GM23338 (cell line): ENCODE measurements at regions not wholly inside any gene's neighbourhood (a gene's known extent, or its start where the extent isn't known, plus 50 kb on each side); places are given as distances from the start of the nearest gene placed in this dataset.

Source experiments
- ATAC-seq: fragments of 200-7000 bp; cut with Tn5 transposase; 3 replicates; pipeline ENCODE4 v1.9.1; 2020
- DNase-seq: peaks from one replicate; pipeline ENCODE4 v3.0.0-alpha.2; 2015; ENCODE audit warnings: low spot score
- H2AFZ ChIP-seq: fragments of 200-600 bp; sonication (generic); 2 replicates; pipeline ENCODE4 v1.8.0; 2016; ENCODE audit warnings: antibody characterized with exemption, mild to moderate bottlenecking, moderate library complexity
- H3F3A ChIP-seq: fragments of 200-600 bp; sonication (generic); replicated peaks from 2 replicates; pipeline ENCODE4 v1.8.0; 2017; ENCODE audit warnings: antibody characterized with exemption, mixed run types, low read depth
- H3K27ac ChIP-seq: fragments of 200-600 bp; sonication (generic); 2 replicates; pipeline ENCODE4 v1.6.1; 2016; ENCODE audit warnings: low read depth
- H3K27me3 ChIP-seq: fragments of 200-600 bp; sonication (generic); 2 replicates; pipeline ENCODE4 v1.8.0; 2016; ENCODE audit warnings: mild to moderate bottlenecking, mixed run types, moderate library complexity; ENCODE audit not compliant: insufficient read depth
- H3K36me3 ChIP-seq: fragments of 200-600 bp; sonication (generic); 2 replicates; pipeline ENCODE4 v1.8.0; 2016; ENCODE audit warnings: mild to moderate bottlenecking; ENCODE audit not compliant: insufficient read depth
- H3K4me1 ChIP-seq: fragments of 200-600 bp; sonication (generic); 2 replicates; pipeline ENCODE4 v1.8.0; 2016; ENCODE audit warnings: mild to moderate bottlenecking, moderate library complexity; ENCODE audit not compliant: insufficient read depth
- H3K4me2 ChIP-seq: fragments of 200-600 bp; sonication (generic); 2 replicates; pipeline ENCODE4 v1.7.1; 2017; ENCODE audit warnings: mixed run types
- H3K4me3 ChIP-seq: fragments of 200-600 bp; sonication (generic); 2 replicates; pipeline ENCODE4 v1.6.1; 2016; ENCODE audit warnings: mixed run types
- H3K79me2 ChIP-seq: fragments of 200-600 bp; sonication (generic); replicated peaks from 2 replicates; pipeline ENCODE4 v1.8.0; 2017; ENCODE audit warnings: mild to moderate bottlenecking; ENCODE audit not compliant: insufficient read depth
- H3K9me2 ChIP-seq: fragments of 200-600 bp; sonication (generic); 2 replicates; pipeline ENCODE4 v1.8.0; 2017; ENCODE audit not compliant: insufficient read depth
- H4K20me1 ChIP-seq: fragments of 200-600 bp; sonication (generic); replicated peaks from 2 replicates; pipeline ENCODE4 v1.8.0; 2017; ENCODE audit warnings: mild to moderate bottlenecking; ENCODE audit not compliant: insufficient read depth
- H3K27ac Mint-ChIP-seq: 2 replicates; pipeline ENCODE4 v1.8.0; 2020; ENCODE audit warnings: inconsistent platforms, mild to moderate bottlenecking, moderate library complexity, mixed read lengths
- H3K27me3 Mint-ChIP-seq: 3 replicates; pipeline ENCODE4 v1.8.0; 2022; ENCODE audit warnings: low read depth, mild to moderate bottlenecking, moderate library complexity, mixed read lengths, inconsistent platforms; ENCODE audit not compliant: insufficient read depth, poor library complexity
- H3K36me3 Mint-ChIP-seq: 3 replicates; pipeline ENCODE4 v1.8.0; 2021; ENCODE audit warnings: low read depth, mild to moderate bottlenecking, inconsistent platforms, moderate library complexity, mixed read lengths
- H3K4me1 Mint-ChIP-seq: 3 replicates; pipeline ENCODE4 v1.8.0; 2020; ENCODE audit warnings: mild to moderate bottlenecking, inconsistent platforms, mixed read lengths
- H3K4me3 Mint-ChIP-seq: 3 replicates; pipeline ENCODE4 v1.8.0; 2021; ENCODE audit warnings: moderate library complexity, mild to moderate bottlenecking, inconsistent platforms, mixed read lengths
- H3K9me3 Mint-ChIP-seq: 3 replicates; pipeline ENCODE4 v1.8.0; 2020; ENCODE audit warnings: moderate library complexity, mild to moderate bottlenecking, inconsistent platforms, mixed read lengths
- CREB1 ChIP-seq: fragments of 250-450 bp; sonication (Bioruptor Pico); IDR thresholded peaks from 2 replicates; pipeline ENCODE4 v1.5.0; 2020; ENCODE audit warnings: low read depth, mild to moderate bottlenecking, moderate library complexity
- ETS1 ChIP-seq: IDR thresholded peaks from 2 replicates; pipeline ENCODE4 v1.6.1; 2016; ENCODE audit warnings: antibody characterized with exemption
- EZH2 ChIP-seq: fragments of 200-600 bp; sonication (generic); IDR thresholded peaks from one replicate; pipeline ENCODE4 v1.8.0; 2017; ENCODE audit warnings: antibody characterized with exemption, mild to moderate bottlenecking, low read depth; ENCODE audit not compliant: unreplicated experiment
- JUNB ChIP-seq: IDR thresholded peaks from one replicate; pipeline ENCODE4 v1.6.1; 2016; ENCODE audit warnings: antibody characterized with exemption; ENCODE audit not compliant: unreplicated experiment
- NANOG ChIP-seq: IDR thresholded peaks from 2 replicates; pipeline ENCODE4 v1.6.1; 2016; ENCODE audit warnings: antibody characterized with exemption, borderline replicate concordance
- POLR2AphosphoS5 ChIP-seq: IDR thresholded peaks from 2 replicates; pipeline ENCODE4 v1.6.1; 2016; ENCODE audit warnings: antibody characterized with exemption, low read depth
- REST ChIP-seq: IDR thresholded peaks from one replicate; pipeline ENCODE4 v1.6.1; 2018; ENCODE audit warnings: antibody characterized with exemption; ENCODE audit not compliant: unreplicated experiment
- STAT1 ChIP-seq: IDR thresholded peaks from one replicate; pipeline ENCODE4 v1.6.1; 2016; ENCODE audit warnings: antibody characterized with exemption; ENCODE audit not compliant: unreplicated experiment
- ZNF114 ChIP-seq: fragments of 250-450 bp; sonication (Bioruptor Pico); IDR thresholded peaks from 2 replicates; pipeline ENCODE4 v1.5.0; 2020; ENCODE audit warnings: mild to moderate bottlenecking, moderate library complexity
- ZNF331 ChIP-seq: fragments of 250-450 bp; sonication (Bioruptor Pico); IDR thresholded peaks from 2 replicates; pipeline ENCODE4 v1.5.0; 2020; ENCODE audit warnings: low read depth, mild to moderate bottlenecking, moderate library complexity

- no peak for TF ChIP-seq REST
- no peak for TF ChIP-seq EZH2
- no peak for TF ChIP-seq NANOG
- no peak for TF ChIP-seq CREB1
- TF ChIP-seq ETS1 = no peak
- TF ChIP-seq ZNF331 (CRISPR knock-in tag) = no peak
- no peak for TF ChIP-seq ZNF114 (CRISPR knock-in tag)
- no peak for TF ChIP-seq POLR2AphosphoS5
- TF ChIP-seq JUNB = no peak
- TF ChIP-seq STAT1 = no peak
Observed at GRCh38 chr18:75154259-75154658, 54.7 kb downstream of the PTGR3 start (continued).

- no peaks in the 10 kb centered on the region for H3K4me1 ChIP-seq
- TF ChIP-seq ETS1 (no peak), POLR2AphosphoS5 (no peak), CREB1 (no peak), NANOG (no peak)
- H3K4me2 ChIP-seq = no peak overlapping the region
- H3K27me3 ChIP-seq = no peaks in the 10 kb centered on the region
- Mint-ChIP-seq H3K27ac (no peak overlapping the region), H3K9me3 (peaks cover 26% of the 10 kb centered on the region), H3K4me1 (no peaks in the 10 kb centered on the region), H3K27me3 (no peaks in the 10 kb centered on the region), H3K4me3 (no peak overlapping the region), H3K36me3 (no peaks in the 10 kb centered on the region; the same call in 2 of the 3 replicates)
- H2AFZ ChIP-seq = no peak overlapping the region
- H3K4me3 ChIP-seq = no peak overlapping the region
- no peaks in the 10 kb centered on the region for H4K20me1 ChIP-seq
- DNase-seq = no peak
- H3K36me3 ChIP-seq = no peaks in the 10 kb centered on the region; the same call in 1 of the 2 replicates
- H3K79me2 ChIP-seq = no peaks in the 10 kb centered on the region
- H3K9me2 ChIP-seq = no peaks in the 10 kb centered on the region
- ATAC-seq = no peak
- no peaks in the 10 kb centered on the region for H3F3A ChIP-seq
- H3K27ac ChIP-seq = no peak overlapping the region
Observed at GRCh38 chr18:75143851-75144250, 65.1 kb downstream of the PTGR3 start.
